Muscle of leg (tissue), 3 donors: ENCODE measurements at regions not wholly inside any gene's neighbourhood (a gene's known extent, or its start where the extent isn't known, plus 50 kb on each side); places are given as distances from the start of the nearest gene placed in this dataset.

ENCODE experiments used
- DNase-seq: peaks from one replicate; pipeline ENCODE4 v3.0.0; 2013
- H3K27ac ChIP-seq: one replicate; pipeline ENCODE4 v1.5.1; 2013; ENCODE audit warnings: mild to moderate bottlenecking, low read length, control low read depth
- H3K27me3 ChIP-seq: one replicate; pipeline ENCODE4 v1.6.1; 2013; ENCODE audit warnings: low read length; ENCODE audit not compliant: control insufficient read depth, insufficient read depth
- H3K36me3 ChIP-seq: one replicate; pipeline ENCODE4 v1.6.1; 2013; ENCODE audit warnings: low read length; ENCODE audit not compliant: control insufficient read depth, insufficient read depth
- H3K4me1 ChIP-seq: one replicate; pipeline ENCODE4 v1.6.1; 2013; ENCODE audit warnings: low read length; ENCODE audit not compliant: control insufficient read depth, insufficient read depth
- H3K4me3 ChIP-seq: one replicate; pipeline ENCODE4 v1.5.1; 2013; ENCODE audit warnings: low read length, control low read depth
- H3K9me3 ChIP-seq: replicated peaks from 2 replicates; pipeline ENCODE4 v1.6.1; 2013; ENCODE audit warnings: low read depth, low read length; ENCODE audit not compliant: control insufficient read depth
- WGBS: methylation state at CpG from one replicate; pipeline ENCODE4 v1.1.5; 2013; ENCODE audit warnings: missing lambda C conversion rate; ENCODE audit not compliant: insufficient coverage; 5-methylcytosine and 5-hydroxymethylcytosine counted together

GRCh38 chr1:224533517-224533916 lies 82.6 kb upstream of the CNIH3 start:
- H3K27me3 ChIP-seq = no peaks in the 10 kb centered on the region
- no peaks in the 10 kb centered on the region for H3K36me3 ChIP-seq
- H3K4me1 ChIP-seq = peaks cover 3% of the 10 kb centered on the region
- 93% methylated on average over 2 of the region's 6 CpGs for WGBS
- H3K9me3 ChIP-seq = no peaks in the 10 kb centered on the region
- no peak overlapping the region for H3K27ac ChIP-seq
- no peak for DNase-seq
- H3K4me3 ChIP-seq = no peak overlapping the region

GRCh38 chr1:224534731-224535130 lies 81.4 kb upstream of the CNIH3 start:
- no peaks in the 10 kb centered on the region for H3K4me1 ChIP-seq
- no peaks in the 10 kb centered on the region for H3K36me3 ChIP-seq
- H3K9me3 ChIP-seq = no peaks in the 10 kb centered on the region
- H3K27me3 ChIP-seq = no peaks in the 10 kb centered on the region
- no peak overlapping the region for H3K27ac ChIP-seq
- H3K4me3 ChIP-seq = no peak overlapping the region
- 80% methylated on average over 2 of the region's 3 CpGs for WGBS
- no peak for DNase-seq

GRCh38 chr1:224535641-224536040 lies 80.5 kb upstream of the CNIH3 start:
- 70% methylated on average over 5 of the region's 7 CpGs for WGBS
- Histone ChIP-seq H3K4me1 (no peaks in the 10 kb centered on the region), H3K27me3 (no peaks in the 10 kb centered on the region), H3K9me3 (no peaks in the 10 kb centered on the region), H3K27ac (no peak overlapping the region), H3K4me3 (no peak overlapping the region), H3K36me3 (no peaks in the 10 kb centered on the region)
- DNase-seq = no peak

GRCh38 chr1:224539971-224540370 lies 76.1 kb upstream of the CNIH3 start:
- no peaks in the 10 kb centered on the region for H3K27me3 ChIP-seq
- WGBS = 15% methylated on average over 3 of the region's 4 CpGs
- no peaks in the 10 kb centered on the region for H3K9me3 ChIP-seq
- no peak overlapping the region for H3K4me3 ChIP-seq
- H3K27ac ChIP-seq = no peak overlapping the region
- peaks cover 7% of the 10 kb centered on the region for H3K4me1 ChIP-seq
- no peaks in the 10 kb centered on the region for H3K36me3 ChIP-seq
- DNase-seq = peak; percentile 42

GRCh38 chr1:224540535-224540934 lies 75.6 kb upstream of the CNIH3 start:
- Histone ChIP-seq H3K9me3 (no peaks in the 10 kb centered on the region), H3K27me3 (no peaks in the 10 kb centered on the region), H3K4me1 (peaks cover 7% of the 10 kb centered on the region), H3K4me3 (no peak overlapping the region), H3K36me3 (no peaks in the 10 kb centered on the region), H3K27ac (no peak overlapping the region)
- no CpG with 5 or more reads among the region's 1 CpG for WGBS
- no peak for DNase-seq

GRCh38 chr1:224541072-224541790 lies 74.9 kb upstream of the CNIH3 start:
- Histone ChIP-seq H3K27me3 (no peaks in the 10 kb centered on the region), H3K4me3 (no peak overlapping the region), H3K36me3 (no peaks in the 10 kb centered on the region), H3K4me1 (peaks cover 7% of the 10 kb centered on the region), H3K27ac (no peak overlapping the region), H3K9me3 (no peaks in the 10 kb centered on the region)
- DNase-seq = no peak
- 24% methylated on average over 2 of the region's 3 CpGs for WGBS

GRCh38 chr1:224541901-224542630 lies 74.1 kb upstream of the CNIH3 start:
- Histone ChIP-seq H3K9me3 (no peaks in the 10 kb centered on the region), H3K27ac (no peak overlapping the region), H3K36me3 (no peaks in the 10 kb centered on the region), H3K4me3 (no peak overlapping the region), H3K4me1 (peaks cover 7% of the 10 kb centered on the region), H3K27me3 (no peaks in the 10 kb centered on the region)
- no peak for DNase-seq
- WGBS = 90% methylated on average over 2 of the region's 5 CpGs

GRCh38 chr1:224542783-224543440 lies 73.2 kb upstream of the CNIH3 start:
- Histone ChIP-seq H3K4me1 (peaks cover 7% of the 10 kb centered on the region), H3K27ac (no peak overlapping the region), H3K27me3 (no peaks in the 10 kb centered on the region), H3K4me3 (no peak overlapping the region), H3K9me3 (no peaks in the 10 kb centered on the region), H3K36me3 (no peaks in the 10 kb centered on the region)
- no peak for DNase-seq
- 80% methylated on average over 1 of the region's 7 CpGs for WGBS

GRCh38 chr1:224543453-224543852 lies 72.7 kb upstream of the CNIH3 start:
- H3K27ac ChIP-seq = no peak overlapping the region

GRCh38 chr1:224544346-224545110 lies 71.6 kb upstream of the CNIH3 start:
- WGBS = 89% methylated on average over 4 of the region's 6 CpGs
- Histone ChIP-seq H3K4me1 (peaks cover 7% of the 10 kb centered on the region), H3K27ac (no peak overlapping the region), H3K27me3 (no peaks in the 10 kb centered on the region), H3K9me3 (no peaks in the 10 kb centered on the region), H3K36me3 (no peaks in the 10 kb centered on the region), H3K4me3 (no peak overlapping the region)
- peak; percentile 45 for DNase-seq

More at GRCh38 chr1:224543453-224543852, 72.7 kb upstream of the CNIH3 start:
- Histone ChIP-seq H3K9me3 (no peaks in the 10 kb centered on the region), H3K27me3 (no peaks in the 10 kb centered on the region), H3K4me1 (peaks cover 7% of the 10 kb centered on the region), H3K4me3 (no peak overlapping the region), H3K36me3 (no peaks in the 10 kb centered on the region)
- peak; percentile 19 for DNase-seq
- no CpG with 5 or more reads among the region's 1 CpG for whole genome bisulfite sequencing
